HL-60 (cell line): ENCODE measurements at regions not wholly inside any gene's neighbourhood (a gene's known extent, or its start where the extent isn't known, plus 50 kb on each side); places are given as distances from the start of the nearest gene placed in this dataset.

ENCODE experiments used
- TF ChIP-seq, protein P1 (sequence below): IDR thresholded peaks from one replicate; pipeline ENCODE4 v1.5.1; 2011; ENCODE audit warnings: low read length, control low read depth, inconsistent platforms; ENCODE audit not compliant: insufficient read depth
- TF ChIP-seq, protein P2 (sequence below): IDR thresholded peaks from 2 replicates; pipeline ENCODE4 v1.6.1; 2012; ENCODE audit warnings: low read depth; ENCODE audit not compliant: insufficient replicate concordance

DNA sequence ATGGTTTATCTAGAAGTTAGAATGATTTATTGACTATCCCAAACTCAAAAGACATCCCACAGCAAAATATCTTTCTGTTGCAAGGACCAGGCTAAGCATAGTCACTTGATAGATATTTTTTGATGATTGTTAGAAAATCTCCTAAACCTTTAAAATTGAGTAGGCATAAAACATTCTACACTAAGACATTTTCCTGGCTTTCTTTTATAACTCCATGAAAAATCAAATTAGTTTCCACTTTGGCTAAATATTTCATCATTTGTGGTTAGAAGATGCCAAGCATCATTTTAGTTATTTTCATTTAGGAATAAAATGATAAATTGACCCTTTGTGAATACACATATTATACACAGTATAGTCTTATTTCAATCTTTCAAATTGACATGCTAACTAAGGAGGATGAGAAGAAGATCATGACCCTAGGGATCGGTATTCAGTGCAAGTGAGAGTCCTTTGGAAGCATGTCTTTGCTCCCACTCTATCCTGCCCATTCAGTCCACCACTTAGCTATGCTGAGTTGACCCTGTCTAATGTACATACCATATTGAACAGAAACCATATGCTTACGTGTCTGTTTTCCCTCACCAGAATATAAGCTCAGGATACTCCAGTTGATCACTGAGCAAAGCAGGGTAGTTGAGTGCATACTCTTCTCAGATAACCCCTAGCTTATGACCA, 136.6 kb upstream of the OTUD4 start:
- TF ChIP-seq, protein P1, sequence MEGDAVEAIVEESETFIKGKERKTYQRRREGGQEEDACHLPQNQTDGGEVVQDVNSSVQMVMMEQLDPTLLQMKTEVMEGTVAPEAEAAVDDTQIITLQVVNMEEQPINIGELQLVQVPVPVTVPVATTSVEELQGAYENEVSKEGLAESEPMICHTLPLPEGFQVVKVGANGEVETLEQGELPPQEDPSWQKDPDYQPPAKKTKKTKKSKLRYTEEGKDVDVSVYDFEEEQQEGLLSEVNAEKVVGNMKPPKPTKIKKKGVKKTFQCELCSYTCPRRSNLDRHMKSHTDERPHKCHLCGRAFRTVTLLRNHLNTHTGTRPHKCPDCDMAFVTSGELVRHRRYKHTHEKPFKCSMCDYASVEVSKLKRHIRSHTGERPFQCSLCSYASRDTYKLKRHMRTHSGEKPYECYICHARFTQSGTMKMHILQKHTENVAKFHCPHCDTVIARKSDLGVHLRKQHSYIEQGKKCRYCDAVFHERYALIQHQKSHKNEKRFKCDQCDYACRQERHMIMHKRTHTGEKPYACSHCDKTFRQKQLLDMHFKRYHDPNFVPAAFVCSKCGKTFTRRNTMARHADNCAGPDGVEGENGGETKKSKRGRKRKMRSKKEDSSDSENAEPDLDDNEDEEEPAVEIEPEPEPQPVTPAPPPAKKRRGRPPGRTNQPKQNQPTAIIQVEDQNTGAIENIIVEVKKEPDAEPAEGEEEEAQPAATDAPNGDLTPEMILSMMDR, result no peak
- TF ChIP-seq, protein P2, sequence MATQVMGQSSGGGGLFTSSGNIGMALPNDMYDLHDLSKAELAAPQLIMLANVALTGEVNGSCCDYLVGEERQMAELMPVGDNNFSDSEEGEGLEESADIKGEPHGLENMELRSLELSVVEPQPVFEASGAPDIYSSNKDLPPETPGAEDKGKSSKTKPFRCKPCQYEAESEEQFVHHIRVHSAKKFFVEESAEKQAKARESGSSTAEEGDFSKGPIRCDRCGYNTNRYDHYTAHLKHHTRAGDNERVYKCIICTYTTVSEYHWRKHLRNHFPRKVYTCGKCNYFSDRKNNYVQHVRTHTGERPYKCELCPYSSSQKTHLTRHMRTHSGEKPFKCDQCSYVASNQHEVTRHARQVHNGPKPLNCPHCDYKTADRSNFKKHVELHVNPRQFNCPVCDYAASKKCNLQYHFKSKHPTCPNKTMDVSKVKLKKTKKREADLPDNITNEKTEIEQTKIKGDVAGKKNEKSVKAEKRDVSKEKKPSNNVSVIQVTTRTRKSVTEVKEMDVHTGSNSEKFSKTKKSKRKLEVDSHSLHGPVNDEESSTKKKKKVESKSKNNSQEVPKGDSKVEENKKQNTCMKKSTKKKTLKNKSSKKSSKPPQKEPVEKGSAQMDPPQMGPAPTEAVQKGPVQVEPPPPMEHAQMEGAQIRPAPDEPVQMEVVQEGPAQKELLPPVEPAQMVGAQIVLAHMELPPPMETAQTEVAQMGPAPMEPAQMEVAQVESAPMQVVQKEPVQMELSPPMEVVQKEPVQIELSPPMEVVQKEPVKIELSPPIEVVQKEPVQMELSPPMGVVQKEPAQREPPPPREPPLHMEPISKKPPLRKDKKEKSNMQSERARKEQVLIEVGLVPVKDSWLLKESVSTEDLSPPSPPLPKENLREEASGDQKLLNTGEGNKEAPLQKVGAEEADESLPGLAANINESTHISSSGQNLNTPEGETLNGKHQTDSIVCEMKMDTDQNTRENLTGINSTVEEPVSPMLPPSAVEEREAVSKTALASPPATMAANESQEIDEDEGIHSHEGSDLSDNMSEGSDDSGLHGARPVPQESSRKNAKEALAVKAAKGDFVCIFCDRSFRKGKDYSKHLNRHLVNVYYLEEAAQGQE, result no peak
